UCSD-AML1 (cell line): ENCODE measurements at regions not wholly inside any gene's neighbourhood (a gene's known extent, or its start where the extent isn't known, plus 50 kb on each side); places are given as distances from the start of the nearest gene placed in this dataset.
"Not testable (repeated sequence)": the region's sequence is repeated elsewhere in the genome, so short reads cannot be mapped to it uniquely, and the experiment has no call there.

Experiments used
- DNase-seq: peaks from one replicate; lab custom pipeline; 2025; ENCODE audit not compliant: unreplicated experiment; lab: John Stamatoyannopoulos, UW

- DNase-seq, result not testable (repeated sequence)
Observed at GRCh38 chr3:159756279-159757207, 232.1 kb upstream of the IL12A start.

GRCh38 chr3:159757341-159758060 lies 231.1 kb upstream of the IL12A start:
- DNase-seq, result no peak

- no peak for DNase-seq
Observed at GRCh38 chr3:159760046-159760445, 228.6 kb upstream of the IL12A start.

GRCh38 chr3:159761369-159761768 lies 227.3 kb upstream of the IL12A start:
- DNase-seq, result no peak

GRCh38 chr3:159761848-159762635 lies 226.6 kb upstream of the IL12A start:
- DNase-seq, result no peak

- DNase-seq, result peak; percentile 73
Observed at GRCh38 chr3:159763011-159763601, 225.5 kb upstream of the IL12A start.

GRCh38 chr3:159763602-159764489 lies 224.8 kb upstream of the IL12A start:
- DNase-seq, result peak; percentile 79

GRCh38 chr3:159764490-159765029 lies 224.1 kb upstream of the IL12A start:
- no peak for DNase-seq

GRCh38 chr3:159765030-159765859 lies 223.4 kb upstream of the IL12A start:
- peak; percentile 35 for DNase-seq

GRCh38 chr3:159765860-159766294 lies 222.8 kb upstream of the IL12A start:
- DNase-seq, result no peak

GRCh38 chr3:159766563-159767185 lies 222.0 kb upstream of the IL12A start:
- DNase-seq, result no peak

- no peak for DNase-seq
Observed at GRCh38 chr3:159770998-159771397, 217.6 kb upstream of the IL12A start.

GRCh38 chr3:159771865-159772611 lies 216.6 kb upstream of the IL12A start:
- DNase-seq, result no peak

GRCh38 chr3:159773706-159774105 lies 214.9 kb upstream of the IL12A start:
- no peak for DNase-seq

- peak; percentile 13 for DNase-seq
Observed at GRCh38 chr3:159775372-159775961, 213.2 kb upstream of the IL12A start.

GRCh38 chr3:159776779-159777178 lies 211.9 kb upstream of the IL12A start:
- no peak for DNase-seq

- no peak for DNase-seq
Observed at GRCh38 chr3:159779883-159780282, 208.8 kb upstream of the IL12A start.
